T-cell (primary cell): ENCODE measurements at regions not wholly inside any gene's neighbourhood (a gene's known extent, or its start where the extent isn't known, plus 50 kb on each side); places are given as distances from the start of the nearest gene placed in this dataset.
"Not testable (repeated sequence)": the region's sequence is repeated elsewhere in the genome, so short reads cannot be mapped to it uniquely, and the experiment has no call there.

ENCODE experiments used
- ATAC-seq, 4 experiments: fragments of 200-7000 bp in 3 of 4; fragments of 150-1000 bp in 1 of 4; cut with Tn5 transposase; replicated peaks in 1 of 4; 1 replicate in 3 of 4; 2 replicates in 1 of 4; pipeline ENCODE4 v1.10.0; 2021; ENCODE audit warnings: moderate library complexity in 3 of 4, mild to moderate bottlenecking in 2 of 4, moderate number of reproducible peaks in 1 of 4
- CTCF ChIA-PET, 2 donors: fragments of 300-600 bp; sonication (Branson Sonifier 250); formaldehyde crosslinking; loops; one replicate each; lab custom pipeline; 2022; ENCODE audit warnings: antibody characterized with exemption in 2 of 2; lab: Charles Lee
- POLR2A ChIA-PET, 2 donors: fragments of 300-600 bp; sonication (Branson Sonifier 250); formaldehyde crosslinking; loops; one replicate each; lab custom pipeline; 2022; ENCODE audit warnings: antibody characterized with exemption in 2 of 2; lab: Charles Lee
- DNase-seq, 35 experiments: peaks; one replicate each; pipeline versions ENCODE4 v3.0.0 to v3.0.0-alpha.2; 2013 to 2023
- H3K27ac ChIP-seq: one replicate; pipeline ENCODE4 v1.5.1; 2013; ENCODE audit warnings: low read length
- H3K27me3 ChIP-seq, 2 experiments: replicated peaks in 1 of 2; 1 replicate in 1 of 2; 2 replicates in 1 of 2; pipeline versions ENCODE4 v1.6.1 to v1.7.0; 2013; ENCODE audit warnings: low read length in 1 of 2, mixed read lengths in 1 of 2; ENCODE audit not compliant: control insufficient read depth in 2 of 2, insufficient read depth in 2 of 2; ENCODE audit errors: extremely low read depth in 1 of 2
- H3K36me3 ChIP-seq, 2 donors: 1 replicate in 1 of 2; 2 replicates in 1 of 2; pipeline versions ENCODE4 v1.6.1 to v1.7.0; 2013; ENCODE audit warnings: low read length in 1 of 2; ENCODE audit not compliant: control insufficient read depth in 2 of 2, insufficient read depth in 1 of 2; ENCODE audit errors: extremely low read depth in 1 of 2
- H3K4me1 ChIP-seq, 2 experiments: 1 replicate in 1 of 2; 2 replicates in 1 of 2; pipeline versions ENCODE4 v1.6.1 to v1.7.0; 2013; ENCODE audit warnings: low read length in 2 of 2, mixed read lengths in 1 of 2; ENCODE audit not compliant: insufficient read depth in 2 of 2, control insufficient read depth in 1 of 2; ENCODE audit errors: extremely low read depth in 1 of 2
- H3K4me3 ChIP-seq, 2 donors: 1 replicate in 1 of 2; 2 replicates in 1 of 2; pipeline versions ENCODE4 v1.5.1 to v1.7.0; 2013; ENCODE audit warnings: mild to moderate bottlenecking in 2 of 2, low read length in 1 of 2, moderate library complexity in 1 of 2; ENCODE audit not compliant: control insufficient read depth in 1 of 2; ENCODE audit errors: extremely low read depth in 1 of 2
- H3K9me3 ChIP-seq: 2 replicates; pipeline ENCODE4 v1.7.0; 2013
- H3K27ac Mint-ChIP-seq, 2 donors: one replicate each; pipeline ENCODE4 v1.8.0; 2020 to 2021; ENCODE audit warnings: mild to moderate bottlenecking in 2 of 2, mixed read lengths in 2 of 2
- H3K27me3 Mint-ChIP-seq, 2 donors: one replicate each; pipeline ENCODE4 v1.8.0; 2021 to 2022; ENCODE audit warnings: mixed read lengths in 2 of 2
- H3K36me3 Mint-ChIP-seq: one replicate; pipeline ENCODE4 v1.8.0; 2021; ENCODE audit warnings: mixed read lengths
- H3K4me1 Mint-ChIP-seq, 3 donors: one replicate each; pipeline ENCODE4 v1.8.0; 2020 to 2022; ENCODE audit warnings: mixed read lengths in 3 of 3, mild to moderate bottlenecking in 1 of 3
- H3K4me3 Mint-ChIP-seq, 3 donors: one replicate each; pipeline ENCODE4 v1.8.0; 2020 to 2022; ENCODE audit warnings: mild to moderate bottlenecking in 3 of 3, mixed read lengths in 3 of 3, moderate library complexity in 3 of 3
- H3K9me3 Mint-ChIP-seq, 3 donors: one replicate each; pipeline ENCODE4 v1.8.0; 2020 to 2022; ENCODE audit warnings: mixed read lengths in 3 of 3
- WGBS: methylation state at CpG from one replicate; pipeline ENCODE4 v1.1.5; 2013; ENCODE audit warnings: missing lambda C conversion rate; ENCODE audit not compliant: insufficient coverage; 5-methylcytosine and 5-hydroxymethylcytosine counted together

GRCh38 chr11:49499117-49499516, 290.7 kb upstream of the FOLH1 start:
- WGBS, result 83% methylated on average over 2 of the region's 3 CpGs
- no peaks in the 10 kb centered on the region for H3K4me1 Mint-ChIP-seq

GRCh38 chr11:49505231-49505630, 296.8 kb upstream of the FOLH1 start:
- Histone ChIP-seq H3K36me3 (no peaks in the 10 kb centered on the region), H3K9me3 (no peaks in the 10 kb centered on the region), H3K27me3 (no peaks in the 10 kb centered on the region), H3K4me1 (no peaks in the 10 kb centered on the region), H3K4me3 (no peak overlapping the region), H3K27ac (no peak overlapping the region)
- no peaks in the 10 kb centered on the region for H3K4me1 Mint-ChIP-seq
- H3K9me3 Mint-ChIP-seq, result peaks cover 9 to 23% (median 10%) of the 10 kb centered on the region in 3 donors
- CTCF ChIA-PET, result no interaction called here
- no peak for ATAC-seq
- no peak for DNase-seq
- no peak overlapping the region for H3K27ac Mint-ChIP-seq
- no peaks in the 10 kb centered on the region for H3K36me3 Mint-ChIP-seq
- H3K27me3 Mint-ChIP-seq, result no peaks in the 10 kb centered on the region
- POLR2A ChIA-PET, result no interaction called here
- no peak overlapping the region for H3K4me3 Mint-ChIP-seq

More at GRCh38 chr11:49499117-49499516, 290.7 kb upstream of the FOLH1 start:
- Mint-ChIP-seq H3K27ac (no peak overlapping the region), H3K4me3 (no peak overlapping the region), H3K27me3 (no peaks in the 10 kb centered on the region), H3K9me3 (peaks cover 5 to 19% (median 10%) of the 10 kb centered on the region in 3 donors), H3K36me3 (no peaks in the 10 kb centered on the region)
- ChIA-PET CTCF (no interaction called here), POLR2A (no interaction called here)
- DNase-seq, result no peak
- H3K36me3 ChIP-seq, result no peaks in the 10 kb centered on the region
- no peak for ATAC-seq
- H3K4me3 ChIP-seq, result no peak overlapping the region
- no peaks in the 10 kb centered on the region for H3K4me1 ChIP-seq
- H3K27ac ChIP-seq, result no peak overlapping the region
- H3K9me3 ChIP-seq, result no peaks in the 10 kb centered on the region
- H3K27me3 ChIP-seq, result no peaks in the 10 kb centered on the region

- POLR2A ChIA-PET, CTCF ChIA-PET, H3K4me3 ChIP-seq, H3K4me1 Mint-ChIP-seq, H3K36me3 Mint-ChIP-seq, H3K27me3 ChIP-seq, H3K4me1 ChIP-seq, H3K4me3 Mint-ChIP-seq, H3K36me3 ChIP-seq, H3K27me3 Mint-ChIP-seq, H3K27ac ChIP-seq, ATAC-seq, DNase-seq, H3K9me3 Mint-ChIP-seq, H3K27ac Mint-ChIP-seq, H3K9me3 ChIP-seq: not testable (repeated sequence)
- 0% methylated on average over 1 of the region's 1 CpG for WGBS
These were observed 317.9 kb upstream of the FOLH1 start for GRCh38 chr11:49526240-49526829.

GRCh38 chr11:49533204-49533603, 324.8 kb upstream of the FOLH1 start:
- ChIA-PET POLR2A (no interaction called here), CTCF (no interaction called here)
- Mint-ChIP-seq H3K9me3 (peaks cover 8 to 26% (median 11%) of the 10 kb centered on the region in 3 donors), H3K27me3 (no peaks in the 10 kb centered on the region), H3K4me1 (no peaks in the 10 kb centered on the region), H3K27ac (no peak overlapping the region), H3K36me3 (no peaks in the 10 kb centered on the region), H3K4me3 (no peak overlapping the region)
- no peaks in the 10 kb centered on the region for H3K9me3 ChIP-seq
- H3K36me3 ChIP-seq, result no peaks in the 10 kb centered on the region
- ATAC-seq (no peak), DNase-seq (no peak)
- no peaks in the 10 kb centered on the region for H3K27me3 ChIP-seq
- H3K4me1 ChIP-seq, result no peaks in the 10 kb centered on the region
- no peak overlapping the region for H3K27ac ChIP-seq
- H3K4me3 ChIP-seq, result no peak overlapping the region

- H3K27ac ChIP-seq, H3K27ac Mint-ChIP-seq, H3K27me3 ChIP-seq, H3K4me1 Mint-ChIP-seq, H3K9me3 ChIP-seq, H3K36me3 ChIP-seq, DNase-seq, H3K4me3 ChIP-seq, ATAC-seq, POLR2A ChIA-PET, CTCF ChIA-PET, H3K36me3 Mint-ChIP-seq, H3K4me3 Mint-ChIP-seq, H3K4me1 ChIP-seq, H3K27me3 Mint-ChIP-seq: not testable (repeated sequence)
- WGBS, result no CpG with 5 or more reads among the region's 4 CpGs
- peaks cover 8 to 17% (median 8%) of the 10 kb centered on the region in 3 donors for H3K9me3 Mint-ChIP-seq
These were observed 330.5 kb upstream of the FOLH1 start for GRCh38 chr11:49538927-49539326.

GRCh38 chr11:49558261-49558847, 350.0 kb upstream of the FOLH1 start:
- H3K27ac ChIP-seq, H3K4me1 Mint-ChIP-seq, H3K36me3 ChIP-seq, H3K4me3 Mint-ChIP-seq, POLR2A ChIA-PET, CTCF ChIA-PET, H3K36me3 Mint-ChIP-seq, H3K9me3 ChIP-seq, DNase-seq, H3K27ac Mint-ChIP-seq, H3K4me1 ChIP-seq, H3K27me3 ChIP-seq, H3K4me3 ChIP-seq, ATAC-seq: not testable (repeated sequence)
- H3K27me3 Mint-ChIP-seq, result peaks cover 4 to 10% of the 10 kb centered on the region in 2 donors
- WGBS, result 36% methylated on average over 11 of the region's 42 CpGs
- peaks cover 0 to 28% (median 3%) of the 10 kb centered on the region in 3 donors for H3K9me3 Mint-ChIP-seq

GRCh38 chr11:49560593-49560992, 352.2 kb upstream of the FOLH1 start:
- H3K9me3 ChIP-seq, H3K36me3 ChIP-seq, H3K4me3 ChIP-seq, H3K27ac Mint-ChIP-seq, H3K27ac ChIP-seq, H3K27me3 ChIP-seq, POLR2A ChIA-PET, H3K4me3 Mint-ChIP-seq, H3K36me3 Mint-ChIP-seq, DNase-seq, ATAC-seq, H3K4me1 Mint-ChIP-seq, H3K4me1 ChIP-seq, CTCF ChIA-PET: not testable (repeated sequence)
- Mint-ChIP-seq H3K27me3 (peaks cover 4 to 10% of the 10 kb centered on the region in 2 donors), H3K9me3 (peaks cover 0 to 24% (median 3%) of the 10 kb centered on the region in 3 donors)
- 18% methylated on average over 5 of the region's 13 CpGs for WGBS
